Bronchial epithelial cell (primary cell): ENCODE measurements at regions not wholly inside any gene's neighbourhood (a gene's known extent, or its start where the extent isn't known, plus 50 kb on each side); places are given as distances from the start of the nearest gene placed in this dataset.

Experiments used
- DNase-seq: peaks from one replicate; pipeline ENCODE4 v3.0.0-alpha.2; 2010; ENCODE audit warnings: low read depth
- FAIRE-seq: peaks from 2 replicates; lab custom pipeline; 2011; peaks lifted over from hg19 to GRCh38; lab: Jason Lieb, UNC
- H3K27me3 ChIP-seq: 2 replicates; pipeline ENCODE4 v1.5.1; 2011; ENCODE audit warnings: low read length; ENCODE audit not compliant: control insufficient read depth, insufficient read depth
- H3K36me3 ChIP-seq: 2 replicates; pipeline ENCODE4 v1.5.1; 2011; ENCODE audit warnings: low read length; ENCODE audit not compliant: control insufficient read depth, insufficient read depth
- H3K4me3 ChIP-seq: 2 replicates; pipeline ENCODE4 v1.5.1; 2011; ENCODE audit warnings: mild to moderate bottlenecking, low read depth, low read length, control low read depth
- TF ChIP-seq, protein P1 (sequence below): IDR thresholded peaks from 2 replicates; pipeline ENCODE4 v1.5.1; 2011; ENCODE audit warnings: mild to moderate bottlenecking, moderate library complexity, low read length, control low read depth, inconsistent platforms; ENCODE audit not compliant: insufficient read depth, severe bottlenecking

DNA sequence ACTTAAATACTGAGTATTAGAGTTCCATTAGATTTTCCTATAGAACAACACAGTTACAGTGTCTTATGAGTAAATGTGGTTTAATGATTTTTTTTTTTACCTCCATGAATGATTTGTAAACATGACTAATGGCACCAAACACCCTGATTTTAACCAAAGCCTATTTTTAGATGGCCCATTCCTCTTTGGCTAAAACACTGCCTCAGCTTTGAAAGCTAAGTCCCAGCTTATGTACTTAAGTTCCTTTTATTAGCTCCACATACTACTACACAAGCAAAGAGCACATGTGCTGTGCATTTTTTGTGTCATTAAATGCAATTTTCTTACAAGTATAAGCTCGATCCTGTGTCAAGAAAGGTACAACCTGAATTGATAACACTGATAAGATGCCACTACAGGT, 575.6 kb upstream of the PITX2 start:
- no peaks in the 10 kb centered on the region for H3K36me3 ChIP-seq
- TF ChIP-seq, protein P1, sequence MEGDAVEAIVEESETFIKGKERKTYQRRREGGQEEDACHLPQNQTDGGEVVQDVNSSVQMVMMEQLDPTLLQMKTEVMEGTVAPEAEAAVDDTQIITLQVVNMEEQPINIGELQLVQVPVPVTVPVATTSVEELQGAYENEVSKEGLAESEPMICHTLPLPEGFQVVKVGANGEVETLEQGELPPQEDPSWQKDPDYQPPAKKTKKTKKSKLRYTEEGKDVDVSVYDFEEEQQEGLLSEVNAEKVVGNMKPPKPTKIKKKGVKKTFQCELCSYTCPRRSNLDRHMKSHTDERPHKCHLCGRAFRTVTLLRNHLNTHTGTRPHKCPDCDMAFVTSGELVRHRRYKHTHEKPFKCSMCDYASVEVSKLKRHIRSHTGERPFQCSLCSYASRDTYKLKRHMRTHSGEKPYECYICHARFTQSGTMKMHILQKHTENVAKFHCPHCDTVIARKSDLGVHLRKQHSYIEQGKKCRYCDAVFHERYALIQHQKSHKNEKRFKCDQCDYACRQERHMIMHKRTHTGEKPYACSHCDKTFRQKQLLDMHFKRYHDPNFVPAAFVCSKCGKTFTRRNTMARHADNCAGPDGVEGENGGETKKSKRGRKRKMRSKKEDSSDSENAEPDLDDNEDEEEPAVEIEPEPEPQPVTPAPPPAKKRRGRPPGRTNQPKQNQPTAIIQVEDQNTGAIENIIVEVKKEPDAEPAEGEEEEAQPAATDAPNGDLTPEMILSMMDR: no peak
- no peaks in the 10 kb centered on the region for H3K27me3 ChIP-seq
- no peak for FAIRE-seq
- H3K4me3 ChIP-seq: no peak overlapping the region
- no peak for DNase-seq

GRCh38 chr4:111204797-111205196, 581.9 kb upstream of the PITX2 start:
- no peak for DNase-seq
- Histone ChIP-seq H3K4me3 (no peak overlapping the region), H3K36me3 (no peaks in the 10 kb centered on the region), H3K27me3 (no peaks in the 10 kb centered on the region)
- TF ChIP-seq, protein P1: no peak
- FAIRE-seq: no peak

DNA sequence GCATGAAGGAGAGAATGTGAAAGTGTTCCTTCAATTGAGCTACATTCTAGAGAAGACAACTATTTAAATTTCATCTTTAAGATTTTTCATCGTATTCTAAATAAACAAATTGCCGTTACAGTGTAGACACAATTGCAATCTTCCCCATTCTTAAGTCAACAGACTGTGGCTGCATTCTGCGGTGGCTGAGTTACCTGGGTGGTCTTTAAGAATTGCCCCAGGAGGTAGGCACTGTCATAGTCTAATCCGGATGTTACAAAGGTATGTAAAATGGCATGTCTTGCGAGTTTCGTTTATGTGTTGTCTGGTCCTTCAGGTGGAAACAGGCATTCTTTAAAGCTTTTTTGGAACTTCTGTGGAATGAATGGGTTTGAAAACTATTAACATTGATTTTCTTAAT, 586.1 kb upstream of the PITX2 start:
- no peak for DNase-seq
- no peak for FAIRE-seq
- H3K27me3 ChIP-seq: no peaks in the 10 kb centered on the region
- TF ChIP-seq, protein P1: no peak
- H3K36me3 ChIP-seq: no peaks in the 10 kb centered on the region
- no peak overlapping the region for H3K4me3 ChIP-seq

DNA sequence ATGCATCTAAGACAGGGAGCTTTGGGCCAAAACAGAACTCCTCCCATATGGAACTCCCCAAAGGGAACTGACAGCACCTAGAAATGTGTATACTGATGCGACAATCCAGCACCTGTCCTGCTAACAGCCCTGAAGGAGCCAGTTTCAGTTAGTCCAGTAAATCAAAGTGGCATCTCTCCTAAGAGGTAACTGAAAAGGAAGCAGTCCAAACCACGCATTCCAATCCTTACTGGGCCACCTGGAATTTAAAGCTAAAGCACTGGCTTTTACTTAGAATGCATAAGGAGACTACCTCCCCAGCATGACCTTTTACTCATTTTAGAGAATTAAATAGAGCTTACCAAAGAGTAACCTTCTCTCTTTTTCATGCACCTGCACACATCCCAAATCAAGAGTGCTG, 586.8 kb upstream of the PITX2 start:
- Histone ChIP-seq H3K27me3 (no peaks in the 10 kb centered on the region), H3K4me3 (no peak overlapping the region), H3K36me3 (no peaks in the 10 kb centered on the region)
- FAIRE-seq (no peak), DNase-seq (no peak)
- TF ChIP-seq, protein P1: no peak

- H3K27me3 ChIP-seq: no peaks in the 10 kb centered on the region
- FAIRE-seq (no peak), DNase-seq (no peak)
- H3K4me3 ChIP-seq: no peak overlapping the region
- no peaks in the 10 kb centered on the region for H3K36me3 ChIP-seq
- TF ChIP-seq, protein P1: no peak
Measured at GRCh38 chr4:111210595-111210994, 587.7 kb upstream of the PITX2 start.

GRCh38 chr4:111213531-111213930, 590.7 kb upstream of the PITX2 start:
- FAIRE-seq: no peak
- Histone ChIP-seq H3K4me3 (no peak overlapping the region), H3K27me3 (no peaks in the 10 kb centered on the region), H3K36me3 (no peaks in the 10 kb centered on the region)
- DNase-seq: no peak
- TF ChIP-seq, protein P1: no peak
